ENCODE measurements at regions not wholly inside any gene's neighbourhood (a gene's known extent, or its start where the extent isn't known, plus 50 kb on each side); places are given as distances from the start of the nearest gene placed in this dataset.
"Not testable (repeated sequence)": the region's sequence is repeated elsewhere in the genome, so short reads cannot be mapped to it uniquely, and the experiment has no call there.

DNA sequence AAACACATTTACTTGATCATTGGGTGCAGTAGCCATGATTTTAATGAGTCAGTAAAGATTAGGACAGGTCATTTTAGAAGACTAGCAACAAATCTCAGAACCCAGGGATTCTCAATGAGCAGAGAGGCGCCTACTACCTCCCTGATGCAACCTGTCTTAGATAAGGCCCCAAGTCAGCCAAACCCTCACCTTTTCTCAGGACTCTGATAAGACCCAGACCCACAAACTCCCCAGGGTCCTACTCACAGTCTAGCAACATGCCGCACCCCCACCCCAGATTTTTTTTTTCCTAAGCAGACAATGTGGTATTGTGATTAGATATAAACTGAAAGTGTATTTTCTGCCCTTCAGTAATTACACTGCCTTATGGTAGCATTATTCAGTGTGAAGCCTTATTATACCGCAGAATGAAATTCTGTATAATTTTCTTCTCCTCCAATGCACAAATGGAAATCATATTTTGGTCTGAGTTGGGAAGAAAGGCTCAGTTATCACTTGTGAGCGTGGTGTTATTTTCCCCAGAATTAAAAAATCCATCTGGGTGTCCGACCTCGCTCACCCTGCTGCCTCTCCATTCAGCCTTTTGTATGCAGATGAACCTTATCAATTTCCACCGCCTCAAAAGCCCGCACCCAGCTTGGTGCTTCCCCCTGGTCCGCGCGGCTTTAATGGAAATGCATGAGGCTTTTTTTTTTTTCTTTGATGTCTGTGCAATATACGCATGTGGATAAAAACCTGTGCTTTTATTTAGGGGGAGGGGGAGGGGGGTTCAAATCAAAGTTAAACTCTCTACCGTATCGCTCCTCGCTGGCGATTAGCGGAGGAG, 122.0 kb upstream of the SOX14 start:
- DNase-seq = no peak

DNA sequence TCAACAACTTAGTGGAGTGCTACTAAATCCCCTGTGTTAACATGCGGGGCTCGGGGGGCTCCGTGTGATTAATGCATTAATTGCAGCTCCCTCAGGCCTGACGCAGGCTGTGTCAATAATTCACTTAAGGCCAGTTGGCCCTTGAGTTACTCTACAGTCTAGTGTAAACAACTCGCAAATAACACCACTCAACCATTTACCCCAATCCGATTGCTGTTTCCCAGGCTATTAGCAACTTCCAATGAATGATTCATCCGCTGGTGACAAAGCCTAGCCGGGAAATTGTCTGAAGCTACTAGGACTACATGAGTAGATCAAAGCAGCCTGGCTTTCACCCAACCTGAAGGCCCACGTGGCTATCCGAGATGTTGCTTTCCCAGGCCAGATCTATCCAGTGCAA, 121.3 kb upstream of the SOX14 start:
- DNase-seq = no peak

DNA sequence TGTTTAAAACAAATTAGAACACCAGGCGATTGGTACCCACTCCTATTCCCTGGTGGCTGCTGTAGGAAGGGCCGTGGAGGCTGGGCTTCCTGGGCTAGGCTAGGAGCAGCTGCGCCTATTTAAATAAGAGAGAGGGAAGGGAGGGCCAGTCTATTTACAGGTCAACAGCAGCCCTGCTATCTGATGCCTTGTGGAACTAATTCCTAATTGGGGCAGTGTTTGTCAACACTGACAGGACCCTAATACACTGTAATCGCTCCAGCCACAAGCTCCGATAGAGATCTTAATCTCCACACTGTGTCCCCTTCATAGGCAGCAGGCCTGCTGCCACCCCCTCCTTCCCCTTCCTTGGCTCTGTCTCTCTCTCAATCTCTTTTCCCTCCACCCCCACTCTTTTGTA, 116.9 kb upstream of the SOX14 start:
- no peak for DNase-seq

DNA sequence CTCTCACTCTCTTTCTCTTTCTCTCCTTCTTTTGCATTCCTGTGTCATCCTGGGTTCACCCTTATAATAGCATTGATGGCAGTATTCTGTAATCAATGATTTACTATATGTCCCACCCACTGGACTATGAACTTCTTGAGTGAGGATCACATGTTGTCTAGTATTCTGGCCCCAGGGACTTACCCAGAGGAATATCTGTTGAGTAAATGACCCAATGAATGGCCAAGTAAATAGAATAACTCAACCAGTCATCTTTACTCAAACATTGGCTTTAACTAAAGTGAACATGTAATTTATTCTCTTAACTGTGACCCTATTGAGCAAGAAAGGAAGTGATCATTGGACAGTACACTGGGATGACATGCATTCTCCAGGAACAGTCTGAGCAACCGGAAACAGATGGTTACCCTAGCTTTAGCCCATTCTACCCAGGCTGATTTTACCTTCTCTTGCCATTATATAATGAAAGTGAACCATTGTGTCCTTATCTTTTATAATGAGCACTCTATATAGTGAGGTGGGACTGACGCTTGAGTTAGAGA, 94.5 kb upstream of the SOX14 start:
- DNase-seq = no peak

DNA sequence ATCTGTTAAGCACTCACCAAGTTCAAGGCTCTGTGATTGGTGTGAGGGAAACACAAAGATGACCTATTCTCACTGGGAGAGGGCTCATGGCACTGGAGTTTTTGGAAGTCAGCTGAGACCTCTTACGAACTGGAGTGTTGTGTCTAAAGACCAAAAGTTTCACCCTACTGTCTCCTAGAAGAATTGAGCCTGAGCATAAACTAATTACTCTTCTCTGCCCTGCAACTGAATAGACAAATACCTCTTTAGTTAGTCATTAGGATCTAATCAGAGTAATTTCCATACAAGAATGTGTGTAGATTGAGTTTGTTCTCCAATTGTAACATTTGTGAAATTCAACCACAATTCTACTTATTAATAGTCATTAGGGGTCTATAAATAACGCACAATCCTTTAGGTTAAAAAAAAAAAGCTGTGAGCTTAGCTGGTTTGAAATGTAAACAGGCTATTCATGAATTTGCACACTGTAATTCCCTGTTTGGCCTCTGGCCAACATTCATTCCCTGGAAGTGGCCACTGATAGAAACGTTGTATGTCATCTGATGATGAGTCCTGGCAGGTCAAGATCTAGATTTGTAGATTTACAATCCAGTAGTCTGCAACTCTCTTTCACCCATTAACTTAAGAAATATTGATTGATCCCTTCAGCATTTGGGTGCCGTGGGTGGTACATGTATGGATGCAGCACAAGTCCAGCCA, 76.8 kb upstream of the SOX14 start:
- no peak for DNase-seq

DNA sequence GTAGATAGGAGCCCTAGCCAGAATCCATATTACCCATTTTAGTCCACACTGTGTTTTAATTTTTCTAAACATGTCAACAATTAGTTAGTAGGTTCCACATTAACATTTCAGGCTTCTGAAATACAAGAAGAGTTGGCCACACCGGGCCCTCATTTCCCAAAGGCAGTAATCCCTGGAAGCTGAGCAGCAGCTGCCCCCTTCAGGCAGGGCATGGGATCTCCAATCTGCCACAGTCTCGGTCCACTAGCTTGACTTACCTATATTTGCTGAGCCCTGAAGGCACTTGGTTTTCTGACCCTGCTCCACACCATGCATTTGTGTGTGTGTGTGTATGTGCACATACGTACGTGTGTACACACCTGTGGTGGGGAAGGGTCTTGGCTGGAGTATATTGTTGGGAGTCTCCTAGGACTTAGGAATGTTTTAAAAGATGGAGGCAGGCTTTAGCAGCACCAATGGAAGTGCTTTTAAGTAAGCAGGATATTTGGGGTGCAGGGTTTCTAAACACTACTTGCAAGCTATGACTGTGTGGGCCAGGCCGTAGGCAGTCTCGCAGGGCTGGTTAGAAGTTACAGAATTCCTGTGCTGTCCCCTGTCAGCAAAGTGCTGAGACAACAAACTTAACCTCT, 71.2 kb upstream of the SOX14 start:
- peak in 1 of 2 experiments; percentile 0 for DNase-seq

DNA sequence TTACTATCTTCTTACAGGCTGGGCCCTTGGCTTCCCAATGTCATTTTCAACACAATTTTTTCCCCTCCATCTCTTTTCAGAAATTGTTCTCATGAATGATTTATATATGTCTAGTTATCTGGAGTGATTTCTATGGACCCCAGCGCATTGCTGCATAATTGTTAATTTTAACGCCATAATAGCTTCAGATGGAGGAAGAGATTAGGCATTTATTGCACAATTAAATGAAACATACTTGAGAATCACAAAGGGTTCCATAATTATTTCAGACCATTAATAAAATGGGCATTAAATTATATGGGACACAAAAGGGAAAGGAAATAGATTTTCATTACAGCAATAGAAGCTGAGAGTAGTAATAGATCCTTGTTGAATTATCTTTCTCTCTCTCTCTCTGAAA, 70.3 kb upstream of the SOX14 start:
- DNase-seq = no peak

DNA sequence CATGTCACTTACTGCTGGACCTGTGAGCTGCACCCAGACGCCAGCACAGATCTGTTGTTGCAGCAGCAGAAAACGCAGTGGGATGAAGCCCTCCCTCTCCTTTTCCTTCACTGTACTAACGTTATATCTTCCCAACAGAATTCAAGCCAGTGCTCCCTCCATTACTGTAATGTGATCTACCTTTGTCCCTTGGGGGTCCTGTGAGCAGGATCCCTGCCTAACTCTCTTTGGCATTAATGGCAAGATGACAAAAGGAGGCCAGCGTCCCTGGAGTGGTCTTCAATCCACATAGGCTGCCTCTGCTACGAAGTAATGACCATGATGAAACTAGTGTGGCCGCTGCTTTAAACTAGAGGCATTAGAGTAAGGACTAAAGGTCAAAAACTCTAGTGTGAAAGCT, 69.3 kb upstream of the SOX14 start:
- no peak for DNase-seq

DNA sequence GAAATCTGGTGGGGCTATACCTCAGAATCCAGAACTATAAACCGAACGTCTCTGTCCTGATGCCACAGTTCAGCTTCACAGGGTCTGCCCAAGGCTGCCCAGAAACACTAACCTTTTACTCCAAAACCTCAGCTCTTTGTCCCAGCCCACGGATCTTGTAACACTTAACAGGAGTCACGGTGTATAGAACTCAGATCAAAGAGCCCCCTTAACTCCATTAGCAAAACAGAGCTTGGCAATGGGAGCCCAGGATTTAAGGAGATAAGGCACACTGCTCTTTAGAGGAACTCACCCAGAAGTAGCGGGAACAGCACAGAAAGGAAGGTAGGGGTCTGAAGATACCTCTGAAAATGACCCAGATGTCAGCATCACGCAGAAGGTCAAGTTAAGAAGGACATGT, 68.8 kb upstream of the SOX14 start:
- DNase-seq = no peak

DNA sequence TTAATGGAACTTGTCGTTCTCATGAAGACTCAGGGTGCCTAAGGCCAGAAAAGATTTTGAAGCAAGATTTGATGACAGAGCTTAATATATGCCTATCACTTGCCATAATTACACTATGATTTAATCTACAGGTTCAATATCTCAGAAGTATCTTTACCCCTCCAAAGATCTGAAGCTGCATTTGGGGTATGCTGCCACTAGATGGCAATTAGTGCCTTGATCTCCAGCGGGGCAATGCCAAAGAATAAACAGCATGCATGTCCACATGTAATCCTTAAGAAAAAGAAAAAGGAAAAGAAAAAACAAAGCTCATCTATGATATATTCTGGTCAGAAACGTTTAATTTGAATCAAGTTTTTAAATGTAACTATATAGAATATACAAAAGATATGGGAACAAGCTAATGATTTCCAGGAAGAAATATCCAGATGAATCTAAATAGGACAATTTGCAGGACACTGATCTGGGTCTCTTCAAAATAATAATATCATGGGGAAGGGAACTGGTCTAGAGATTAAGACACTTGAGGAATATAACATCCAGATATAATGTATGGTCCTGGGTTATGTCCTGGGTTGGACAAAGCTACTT, 55.0 kb upstream of the SOX14 start:
- DNase-seq = no peak

DNA sequence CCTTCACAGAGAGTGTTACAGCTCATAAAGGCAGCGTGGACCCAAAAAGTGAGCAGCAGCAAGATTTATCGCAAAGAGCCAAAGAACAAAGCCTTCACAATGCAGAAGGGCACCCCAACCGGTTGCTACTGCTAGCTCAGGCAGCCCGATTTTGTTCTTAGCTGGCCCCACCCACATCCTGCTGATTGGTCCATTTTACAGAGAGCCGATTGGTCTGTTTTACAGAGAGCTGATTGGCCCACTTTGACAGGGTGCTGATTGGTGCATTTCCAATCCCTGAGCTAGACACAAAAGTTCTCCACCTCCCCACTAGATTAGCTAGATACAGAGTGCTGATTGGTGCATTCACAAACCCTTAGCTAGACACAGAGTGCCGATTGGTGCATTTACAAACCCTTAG, 50.1 kb upstream of the SOX14 start:
- not testable (repeated sequence) for DNase-seq
